Neuronal stem cell (in vitro differentiated cells): ENCODE measurements at regions not wholly inside any gene's neighbourhood (a gene's known extent, or its start where the extent isn't known, plus 50 kb on each side); places are given as distances from the start of the nearest gene placed in this dataset.

Experiments
- DNase-seq: peaks from one replicate; pipeline ENCODE4 v3.0.0-alpha.2; 2013; ENCODE audit warnings: low spot score
- H2AFZ ChIP-seq: one replicate; pipeline ENCODE4 v1.6.1; 2013; ENCODE audit warnings: mild to moderate bottlenecking, low read length, inconsistent platforms
- H2AK5ac ChIP-seq: 2 replicates; pipeline ENCODE4 v1.6.1; 2013; ENCODE audit warnings: low read depth, mild to moderate bottlenecking, inconsistent platforms, low read length, moderate library complexity, mixed read lengths
- H2BK120ac ChIP-seq: 2 replicates; pipeline ENCODE4 v1.6.1; 2013; ENCODE audit warnings: low read depth, mild to moderate bottlenecking, inconsistent platforms, low read length, moderate library complexity, mixed read lengths
- H2BK12ac ChIP-seq: one replicate; pipeline ENCODE4 v1.6.1; 2013; ENCODE audit warnings: low read length, inconsistent platforms
- H2BK15ac ChIP-seq: 2 replicates; pipeline ENCODE4 v1.6.1; 2013; ENCODE audit warnings: mild to moderate bottlenecking, low read length, inconsistent platforms, mixed read lengths
- H2BK5ac ChIP-seq: one replicate; pipeline ENCODE4 v1.6.1; 2013; ENCODE audit warnings: inconsistent platforms, mild to moderate bottlenecking, low read length, moderate library complexity
- H3K14ac ChIP-seq: one replicate; pipeline ENCODE4 v1.6.1; 2013; ENCODE audit warnings: low read length, inconsistent platforms
- H3K18ac ChIP-seq: 2 replicates; pipeline ENCODE4 v1.6.1; 2013; ENCODE audit warnings: low read length, inconsistent platforms
- H3K23ac ChIP-seq: 2 replicates; pipeline ENCODE4 v1.6.1; 2013; ENCODE audit warnings: low read depth, mild to moderate bottlenecking, mixed read lengths, low read length, inconsistent platforms; ENCODE audit not compliant: poor library complexity
- H3K27ac ChIP-seq: replicated peaks from 3 replicates; pipeline ENCODE4 v1.5.1; 2013; ENCODE audit warnings: low read length, inconsistent platforms
- H3K27me3 ChIP-seq, 3 experiments: 2 replicates each; pipeline ENCODE4 v1.6.1; 2013; ENCODE audit warnings: low read length in 3 of 3, mild to moderate bottlenecking in 2 of 3, inconsistent platforms in 1 of 3, low read depth in 1 of 3, mixed read lengths in 1 of 3, moderate library complexity in 1 of 3; ENCODE audit not compliant: control insufficient read depth in 3 of 3, insufficient read depth in 3 of 3
- H3K36me3 ChIP-seq, 2 donors: replicated peaks in 1 of 2; 2 replicates each; pipeline ENCODE4 v1.6.1; 2013; ENCODE audit warnings: low read length in 2 of 2; ENCODE audit not compliant: control insufficient read depth in 2 of 2, insufficient read depth in 2 of 2
- H3K4ac ChIP-seq: 2 replicates; pipeline ENCODE4 v1.6.1; 2013; ENCODE audit warnings: inconsistent platforms, mild to moderate bottlenecking, low read length, moderate library complexity
- H3K4me1 ChIP-seq, 2 donors: 1 replicate in 1 of 2; 2 replicates in 1 of 2; pipeline ENCODE4 v1.6.1; 2013; ENCODE audit warnings: low read length in 2 of 2, low read depth in 1 of 2; ENCODE audit not compliant: control insufficient read depth in 2 of 2, insufficient read depth in 1 of 2
- H3K4me2 ChIP-seq: one replicate; pipeline ENCODE4 v1.6.1; 2013; ENCODE audit warnings: mild to moderate bottlenecking, low read length, inconsistent platforms; ENCODE audit not compliant: insufficient read depth, poor library complexity, severe bottlenecking
- H3K4me3 ChIP-seq, 2 donors: 2 replicates each; pipeline ENCODE4 v1.5.1; 2013; ENCODE audit warnings: low read length in 2 of 2, mild to moderate bottlenecking in 2 of 2, inconsistent platforms in 1 of 2, moderate library complexity in 1 of 2
- H3K79me1 ChIP-seq: one replicate; pipeline ENCODE4 v1.6.1; 2013; ENCODE audit warnings: low read depth, mild to moderate bottlenecking, inconsistent platforms, low read length, moderate library complexity
- H3K9ac ChIP-seq: one replicate; pipeline ENCODE4 v1.6.1; 2013; ENCODE audit warnings: mild to moderate bottlenecking, low read depth, low read length, inconsistent platforms; ENCODE audit not compliant: poor library complexity
- H3K9me3 ChIP-seq, 2 donors: replicated peaks in 1 of 2; 2 replicates each; pipeline versions ENCODE3 to v1.6.1; 2013; ENCODE audit warnings: low read length in 2 of 2, mild to moderate bottlenecking in 2 of 2, inconsistent platforms in 1 of 2, low read depth in 1 of 2, mixed read lengths in 1 of 2, moderate library complexity in 1 of 2; ENCODE audit not compliant: control insufficient read depth in 2 of 2, insufficient read depth in 1 of 2
- H4K8ac ChIP-seq: one replicate; pipeline ENCODE4 v1.6.1; 2013; ENCODE audit warnings: low read depth, mild to moderate bottlenecking, inconsistent platforms, low read length, moderate library complexity
- H4K91ac ChIP-seq: one replicate; pipeline ENCODE4 v1.6.1; 2013; ENCODE audit warnings: low read length, low read depth, mild to moderate bottlenecking, inconsistent platforms; ENCODE audit not compliant: poor library complexity
- WGBS, 2 donors: extraction: QIAGEN DNeasy Blood & Tissue Kit; methylation state at CpG; one replicate each; pipeline ENCODE4 v1.1.7; 2013; ENCODE audit warnings: missing lambda C conversion rate in 2 of 2, mixed read lengths in 1 of 2; ENCODE audit not compliant: insufficient read length in 2 of 2, insufficient replicate concordance in 1 of 2; ENCODE audit errors: extremely low coverage in 2 of 2; 5-methylcytosine and 5-hydroxymethylcytosine counted together

DNA sequence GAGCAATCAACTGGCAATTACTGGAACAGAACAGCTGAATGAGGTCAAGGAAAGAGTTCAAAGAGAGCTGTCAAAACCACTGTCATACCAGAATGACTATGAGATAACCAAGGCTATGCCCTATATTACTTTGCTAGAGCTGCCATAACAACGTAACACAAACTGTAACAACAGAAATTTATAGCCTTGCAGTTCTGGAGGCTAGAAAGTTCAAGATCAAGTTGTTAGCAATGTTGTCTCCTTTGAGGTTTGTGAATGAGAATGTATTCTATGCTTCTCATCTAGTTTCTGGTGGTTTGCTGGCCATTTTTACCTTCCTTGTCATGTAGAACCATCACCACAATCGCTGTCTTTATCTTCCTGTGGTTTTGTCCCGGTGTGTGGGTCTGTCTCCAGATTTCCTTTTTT is 1323.0 kb upstream of the GJE1 start:
- H3K4me2 ChIP-seq: no peak overlapping the region
- no peak overlapping the region for H3K27ac ChIP-seq
- H3K4me3 ChIP-seq: no peak overlapping the region
- no peak overlapping the region for H3K23ac ChIP-seq
- no peaks in the 10 kb centered on the region for H3K79me1 ChIP-seq
- peaks cover 2 to 6% of the 10 kb centered on the region in 2 donors for H3K9me3 ChIP-seq
- H2AK5ac ChIP-seq: no peak overlapping the region
- no peak for DNase-seq
- no peak overlapping the region for H3K18ac ChIP-seq
- H2BK15ac ChIP-seq: no peak overlapping the region
- H3K14ac ChIP-seq: no peak overlapping the region
- H3K4ac ChIP-seq: no peak overlapping the region
- no peak overlapping the region for H2AFZ ChIP-seq
- H2BK120ac ChIP-seq: no peak overlapping the region
- H4K91ac ChIP-seq: no peak overlapping the region
- WGBS, 2 donors: no CpG with 5 or more reads among the region's 3 CpGs
- H4K8ac ChIP-seq: no peak overlapping the region
- H3K4me1 ChIP-seq: no peaks in the 10 kb centered on the region
- H2BK12ac ChIP-seq: no peak overlapping the region
- H3K27me3 ChIP-seq: no peaks in the 10 kb centered on the region
- no peak overlapping the region for H2BK5ac ChIP-seq
- no peak overlapping the region for H3K9ac ChIP-seq
- H3K36me3 ChIP-seq: no peaks in the 10 kb centered on the region

- Histone ChIP-seq H2BK12ac (no peak overlapping the region), H3K9me3 (peaks cover 2 to 3% of the 10 kb centered on the region in 2 donors), H2BK15ac (no peak overlapping the region), H3K4me1 (no peaks in the 10 kb centered on the region), H3K4me3 (no peak overlapping the region), H2AK5ac (no peak overlapping the region), H3K4me2 (no peak overlapping the region), H2BK5ac (no peak overlapping the region), H3K79me1 (no peaks in the 10 kb centered on the region), H3K27ac (no peak overlapping the region), H3K18ac (no peak overlapping the region), H2AFZ (no peak overlapping the region), H3K14ac (no peak overlapping the region), H3K4ac (no peak overlapping the region), H3K27me3 (no peaks in the 10 kb centered on the region), H3K23ac (no peak overlapping the region), H4K91ac (no peak overlapping the region), H3K9ac (no peak overlapping the region), H3K36me3 (no peaks in the 10 kb centered on the region), H2BK120ac (no peak overlapping the region), H4K8ac (no peak overlapping the region)
- DNase-seq: no peak
- WGBS, 2 donors: no CpG with 5 or more reads among the region's 1 CpG
Observed at GRCh38 chr6:140806431-140806830, 1326.3 kb upstream of the GJE1 start.

DNA sequence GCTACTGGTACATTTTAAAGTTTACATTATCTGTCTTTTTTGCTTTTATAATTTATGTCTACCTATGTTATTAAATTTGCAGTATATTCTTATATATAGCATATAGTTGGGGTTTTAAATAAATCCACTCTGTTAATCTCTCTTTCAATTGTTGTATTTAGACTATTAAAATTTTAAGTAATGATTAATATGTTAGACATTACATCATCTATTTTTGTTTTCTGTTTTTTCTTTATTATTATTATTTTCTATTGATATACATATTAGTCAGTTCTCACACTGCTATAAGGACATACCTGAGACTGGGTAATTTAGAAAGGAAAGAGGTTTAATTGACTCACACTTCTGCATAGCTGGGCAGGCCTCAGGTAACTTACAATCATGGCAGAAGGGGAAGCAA is 1338.2 kb upstream of the GJE1 start:
- H3K9ac ChIP-seq: no peak overlapping the region
- DNase-seq: no peak
- H3K23ac ChIP-seq: no peak overlapping the region
- no peak overlapping the region for H2AK5ac ChIP-seq
- H4K8ac ChIP-seq: no peak overlapping the region
- no peak overlapping the region for H3K14ac ChIP-seq
- H2BK120ac ChIP-seq: no peak overlapping the region
- no peak overlapping the region for H2BK5ac ChIP-seq
- no peak overlapping the region for H2AFZ ChIP-seq
- H3K4ac ChIP-seq: no peak overlapping the region
- H3K27me3 ChIP-seq: no peaks in the 10 kb centered on the region
- H3K4me2 ChIP-seq: no peak overlapping the region
- H4K91ac ChIP-seq: no peak overlapping the region
- H3K36me3 ChIP-seq: no peaks in the 10 kb centered on the region
- H3K27ac ChIP-seq: no peak overlapping the region
- H3K4me1 ChIP-seq: no peaks in the 10 kb centered on the region
- peaks cover 0 to 2% of the 10 kb centered on the region in 2 donors for H3K9me3 ChIP-seq
- no peak overlapping the region for H3K18ac ChIP-seq
- no peaks in the 10 kb centered on the region for H3K79me1 ChIP-seq
- no peak overlapping the region for H2BK12ac ChIP-seq
- no peak overlapping the region for H3K4me3 ChIP-seq
- no peak overlapping the region for H2BK15ac ChIP-seq

DNA sequence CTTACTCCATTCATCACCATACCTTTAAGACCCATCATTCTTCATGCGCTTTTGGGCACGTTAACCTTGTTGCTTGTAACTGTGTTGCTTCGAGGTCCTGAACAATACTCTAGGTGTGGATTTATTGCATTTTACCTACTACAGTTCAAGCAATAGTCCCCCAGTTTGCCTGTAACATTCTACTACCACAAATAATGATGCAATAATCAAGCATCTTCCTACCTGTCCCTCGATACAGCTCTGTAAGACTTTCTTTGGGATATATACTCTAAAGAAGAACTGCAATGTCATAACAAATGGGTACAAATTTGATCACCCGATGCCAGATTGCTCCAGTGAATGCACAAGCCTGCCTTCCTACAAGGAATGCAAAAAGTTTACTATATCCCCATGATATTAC is 1342.6 kb upstream of the GJE1 start:
- Histone ChIP-seq H4K91ac (no peak overlapping the region), H2BK12ac (no peak overlapping the region), H4K8ac (no peak overlapping the region), H3K14ac (no peak overlapping the region), H3K4me1 (no peaks in the 10 kb centered on the region), H3K27ac (no peak overlapping the region), H3K4ac (no peak overlapping the region), H3K27me3 (no peaks in the 10 kb centered on the region), H3K79me1 (no peaks in the 10 kb centered on the region), H3K4me3 (no peak overlapping the region), H3K36me3 (no peaks in the 10 kb centered on the region), H3K9ac (no peak overlapping the region), H2AFZ (no peak overlapping the region), H2AK5ac (no peak overlapping the region), H3K23ac (no peak overlapping the region), H2BK120ac (no peak overlapping the region), H3K4me2 (no peak overlapping the region), H2BK5ac (no peak overlapping the region), H2BK15ac (no peak overlapping the region), H3K9me3 (peaks cover 0 to 2% of the 10 kb centered on the region in 2 donors), H3K18ac (no peak overlapping the region)
- WGBS, 2 donors: no CpG with 5 or more reads among the region's 5 CpGs
- no peak for DNase-seq
